ENCODE measurements at regions not wholly inside any gene's neighbourhood (a gene's known extent, or its start where the extent isn't known, plus 50 kb on each side); places are given as distances from the start of the nearest gene placed in this dataset.

- H3K9me3 ChIP-seq (ENCODE audit: control insufficient read depth, low read depth, low read length): no peaks in the 10 kb centered on the region
- DNase-seq: no peak
- no peaks in the 10 kb centered on the region for H3K27me3 ChIP-seq (ENCODE audit: control insufficient read depth, insufficient read depth, low read length)
- no peaks in the 10 kb centered on the region for H3K36me3 ChIP-seq (ENCODE audit: control insufficient read depth, insufficient read depth, low read length)
- H3K27ac ChIP-seq (ENCODE audit: low read length): no peak overlapping the region
- H3K4me3 ChIP-seq (ENCODE audit: low read length): no peak overlapping the region
- no peaks in the 10 kb centered on the region for H3K4me1 ChIP-seq (ENCODE audit: control insufficient read depth, insufficient read depth, low read length)
- WGBS (ENCODE audit: insufficient coverage, low lambda C conversion rate): no CpG with 5 or more reads among the region's 1 CpG
Measured at GRCh38 chr3:66165660-66166059, 55.1 kb upstream of the SLC25A26 start.

DNA sequence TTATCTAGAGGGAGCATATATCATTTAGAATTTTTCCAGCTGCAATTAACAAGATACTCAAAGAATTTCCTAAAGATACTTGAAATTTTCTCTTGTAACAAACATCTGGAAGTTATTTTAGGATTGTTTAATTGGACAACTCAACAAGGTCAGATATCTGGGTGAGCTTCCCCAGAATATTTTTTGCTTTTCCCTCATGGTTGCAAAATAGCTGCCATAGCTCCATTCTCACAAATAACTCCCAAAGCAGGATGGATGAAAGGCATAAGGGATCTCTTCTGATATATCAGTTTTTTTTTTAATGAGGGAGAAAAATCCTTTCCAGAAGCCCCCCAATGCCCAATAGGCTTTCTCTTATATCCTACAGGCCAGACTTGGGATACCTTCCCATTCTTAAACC is 56.6 kb upstream of the SLC25A26 start:
- H3K27me3 ChIP-seq (ENCODE audit: control insufficient read depth, insufficient read depth, low read length): no peaks in the 10 kb centered on the region
- no peaks in the 10 kb centered on the region for H3K36me3 ChIP-seq (ENCODE audit: control insufficient read depth, insufficient read depth, low read length)
- H3K4me1 ChIP-seq (ENCODE audit: control insufficient read depth, insufficient read depth, low read length): no peaks in the 10 kb centered on the region
- no peaks in the 10 kb centered on the region for H3K9me3 ChIP-seq (ENCODE audit: control insufficient read depth, low read depth, low read length)
- DNase-seq: no peak
- no peak overlapping the region for H3K27ac ChIP-seq (ENCODE audit: low read length)
- no peak overlapping the region for H3K4me3 ChIP-seq (ENCODE audit: low read length)

GRCh38 chr3:66163222-66163621 is 57.6 kb upstream of the SLC25A26 start:
- Histone ChIP-seq H3K4me3 (ENCODE audit: low read length) (no peak overlapping the region), H3K4me1 (ENCODE audit: control insufficient read depth, insufficient read depth, low read length) (no peaks in the 10 kb centered on the region), H3K36me3 (ENCODE audit: control insufficient read depth, insufficient read depth, low read length) (no peaks in the 10 kb centered on the region), H3K9me3 (ENCODE audit: control insufficient read depth, low read depth, low read length) (no peaks in the 10 kb centered on the region), H3K27me3 (ENCODE audit: control insufficient read depth, insufficient read depth, low read length) (no peaks in the 10 kb centered on the region), H3K27ac (ENCODE audit: low read length) (no peak overlapping the region)
- DNase-seq: no peak
- WGBS (ENCODE audit: insufficient coverage, low lambda C conversion rate): 53% methylated on average over 3 of the region's 5 CpGs

DNA sequence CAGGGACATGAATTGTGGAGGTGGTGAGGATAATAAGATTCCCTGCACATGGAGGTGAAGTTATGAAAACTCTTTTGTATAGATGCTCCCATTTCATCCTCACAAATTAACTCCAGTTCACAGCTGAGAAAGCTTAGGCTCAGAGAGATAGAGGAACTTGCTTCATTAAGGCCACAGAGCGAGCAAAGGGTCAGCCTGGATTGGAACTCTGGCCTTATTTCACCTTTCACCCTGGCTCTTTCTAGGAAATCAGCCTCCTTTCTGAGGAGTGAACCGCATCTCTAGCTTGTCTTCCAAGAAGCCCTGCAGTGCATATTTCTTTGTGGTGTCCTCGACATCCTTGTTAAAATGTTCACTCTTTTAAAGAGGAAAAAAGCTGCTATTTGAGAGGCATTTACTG is 58.0 kb upstream of the SLC25A26 start:
- H3K4me1 ChIP-seq (ENCODE audit: control insufficient read depth, insufficient read depth, low read length): no peaks in the 10 kb centered on the region

GRCh38 chr3:66158933-66159683 is 61.7 kb upstream of the SLC25A26 start:
- no peaks in the 10 kb centered on the region for H3K4me1 ChIP-seq (ENCODE audit: control insufficient read depth, insufficient read depth, low read length)
- no peak for DNase-seq
- no peaks in the 10 kb centered on the region for H3K36me3 ChIP-seq (ENCODE audit: control insufficient read depth, insufficient read depth, low read length)
- peaks cover 4% of the 10 kb centered on the region for H3K27me3 ChIP-seq (ENCODE audit: control insufficient read depth, insufficient read depth, low read length)
- no peaks in the 10 kb centered on the region for H3K9me3 ChIP-seq (ENCODE audit: control insufficient read depth, low read depth, low read length)
- H3K4me3 ChIP-seq (ENCODE audit: low read length): no peak overlapping the region
- WGBS (ENCODE audit: insufficient coverage, low lambda C conversion rate): 60% methylated on average over 1 of the region's 5 CpGs
- no peak overlapping the region for H3K27ac ChIP-seq (ENCODE audit: low read length)

More for the DNA sequence above, 58.0 kb upstream of the SLC25A26 start:
- H3K27ac ChIP-seq (ENCODE audit: low read length): no peak overlapping the region
- H3K27me3 ChIP-seq (ENCODE audit: control insufficient read depth, insufficient read depth, low read length): no peaks in the 10 kb centered on the region
- WGBS (ENCODE audit: insufficient coverage, low lambda C conversion rate): no CpG with 5 or more reads among the region's 3 CpGs
- no peaks in the 10 kb centered on the region for H3K36me3 ChIP-seq (ENCODE audit: control insufficient read depth, insufficient read depth, low read length)
- H3K9me3 ChIP-seq (ENCODE audit: control insufficient read depth, low read depth, low read length): no peaks in the 10 kb centered on the region
- DNase-seq: no peak
- H3K4me3 ChIP-seq (ENCODE audit: low read length): no peak overlapping the region

- peaks cover 18% of the 10 kb centered on the region for H3K27me3 ChIP-seq (ENCODE audit: control insufficient read depth, insufficient read depth, low read length)
- no peaks in the 10 kb centered on the region for H3K4me1 ChIP-seq (ENCODE audit: control insufficient read depth, insufficient read depth, low read length)
- no peak overlapping the region for H3K27ac ChIP-seq (ENCODE audit: low read length)
- WGBS (ENCODE audit: insufficient coverage, low lambda C conversion rate): 0% methylated on average over 1 of the region's 9 CpGs
- H3K36me3 ChIP-seq (ENCODE audit: control insufficient read depth, insufficient read depth, low read length): no peaks in the 10 kb centered on the region
- no peak overlapping the region for H3K4me3 ChIP-seq (ENCODE audit: low read length)
- H3K9me3 ChIP-seq (ENCODE audit: control insufficient read depth, low read depth, low read length): no peaks in the 10 kb centered on the region
- no peak for DNase-seq
Measured at GRCh38 chr3:66154444-66154861, 66.3 kb upstream of the SLC25A26 start.

GRCh38 chr3:66153481-66154443 is 67.0 kb upstream of the SLC25A26 start:
- WGBS (ENCODE audit: insufficient coverage, low lambda C conversion rate): no CpG with 5 or more reads among the region's 25 CpGs
- peak in 1 of 2 donors; percentile 5 for DNase-seq
- H3K9me3 ChIP-seq (ENCODE audit: control insufficient read depth, low read depth, low read length): no peaks in the 10 kb centered on the region
- H3K4me1 ChIP-seq (ENCODE audit: control insufficient read depth, insufficient read depth, low read length): no peaks in the 10 kb centered on the region
- peak overlapping the region; percentile 36 for H3K27ac ChIP-seq (ENCODE audit: low read length)
- H3K36me3 ChIP-seq (ENCODE audit: control insufficient read depth, insufficient read depth, low read length): no peaks in the 10 kb centered on the region
- H3K4me3 ChIP-seq (ENCODE audit: low read length): no peak overlapping the region
- H3K27me3 ChIP-seq (ENCODE audit: control insufficient read depth, insufficient read depth, low read length): peaks cover 18% of the 10 kb centered on the region

DNA sequence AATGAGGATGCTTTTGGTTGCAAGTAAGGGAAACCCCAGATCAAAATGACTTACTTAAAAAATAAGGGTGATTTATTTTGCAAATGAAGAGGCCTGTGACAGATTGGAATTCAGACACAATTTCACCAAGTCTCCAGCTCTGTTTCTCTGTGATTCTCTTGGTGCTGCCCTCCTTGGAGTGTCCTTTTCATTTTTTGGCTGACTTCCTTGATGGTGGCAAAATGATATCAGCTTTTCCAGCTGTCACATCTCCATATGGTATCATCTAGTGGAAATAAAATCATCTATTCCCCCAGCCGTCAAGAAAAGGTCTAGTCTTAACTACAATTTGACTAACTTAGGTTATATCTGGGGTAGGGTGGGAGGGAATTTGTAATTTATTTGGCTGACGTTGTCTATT is 68.5 kb upstream of the SLC25A26 start:
- Histone ChIP-seq H3K27me3 (ENCODE audit: control insufficient read depth, insufficient read depth, low read length) (peaks cover 18% of the 10 kb centered on the region), H3K9me3 (ENCODE audit: control insufficient read depth, low read depth, low read length) (no peaks in the 10 kb centered on the region), H3K27ac (ENCODE audit: low read length) (no peak overlapping the region), H3K4me1 (ENCODE audit: control insufficient read depth, insufficient read depth, low read length) (no peaks in the 10 kb centered on the region), H3K4me3 (ENCODE audit: low read length) (no peak overlapping the region), H3K36me3 (ENCODE audit: control insufficient read depth, insufficient read depth, low read length) (no peaks in the 10 kb centered on the region)
- no peak for DNase-seq
- no CpG with 5 or more reads among the region's 2 CpGs for WGBS (ENCODE audit: insufficient coverage, low lambda C conversion rate)

DNA sequence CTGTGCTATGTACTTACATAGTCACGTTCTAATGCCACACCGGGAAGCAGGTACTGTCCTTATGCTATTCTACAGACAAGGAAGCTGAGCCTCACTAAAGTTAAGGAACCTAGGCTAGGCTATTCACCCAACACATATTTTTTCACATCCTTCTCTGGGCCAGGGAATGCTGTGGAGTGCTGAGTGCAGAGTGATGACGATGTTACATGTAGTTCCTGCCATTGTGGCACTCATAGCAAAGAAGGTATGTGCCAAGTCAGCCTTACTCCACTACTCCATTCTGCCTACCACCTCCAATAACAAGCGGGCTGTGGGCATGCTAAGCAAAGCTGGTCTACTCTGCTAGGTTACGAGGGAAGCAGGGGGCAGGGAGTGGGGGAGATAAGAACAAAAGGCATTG is 69.8 kb upstream of the SLC25A26 start:
- Histone ChIP-seq H3K4me1 (ENCODE audit: control insufficient read depth, insufficient read depth, low read length) (no peaks in the 10 kb centered on the region), H3K27ac (ENCODE audit: low read length) (no peak overlapping the region), H3K27me3 (ENCODE audit: control insufficient read depth, insufficient read depth, low read length) (peaks cover 18% of the 10 kb centered on the region), H3K9me3 (ENCODE audit: control insufficient read depth, low read depth, low read length) (no peaks in the 10 kb centered on the region), H3K4me3 (ENCODE audit: low read length) (no peak overlapping the region), H3K36me3 (ENCODE audit: control insufficient read depth, insufficient read depth, low read length) (no peaks in the 10 kb centered on the region)
- WGBS (ENCODE audit: insufficient coverage, low lambda C conversion rate): no CpG with 5 or more reads among the region's 5 CpGs
- no peak for DNase-seq

- H3K27me3 ChIP-seq (ENCODE audit: control insufficient read depth, insufficient read depth, low read length): peaks cover 16% of the 10 kb centered on the region
- 60% methylated on average over 1 of the region's 1 CpG for WGBS (ENCODE audit: insufficient coverage, low lambda C conversion rate)
Measured at GRCh38 chr3:66149269-66149668, 71.5 kb upstream of the SLC25A26 start.

More at GRCh38 chr3:66149269-66149668, 71.5 kb upstream of the SLC25A26 start:
- Histone ChIP-seq H3K4me1 (ENCODE audit: control insufficient read depth, insufficient read depth, low read length) (no peaks in the 10 kb centered on the region), H3K4me3 (ENCODE audit: low read length) (no peak overlapping the region), H3K36me3 (ENCODE audit: control insufficient read depth, insufficient read depth, low read length) (no peaks in the 10 kb centered on the region), H3K27ac (ENCODE audit: low read length) (no peak overlapping the region), H3K9me3 (ENCODE audit: control insufficient read depth, low read depth, low read length) (no peaks in the 10 kb centered on the region)
- no peak for DNase-seq
